Neural progenitor cell (in vitro differentiated cells): ENCODE measurements at regions not wholly inside any gene's neighbourhood (a gene's known extent, or its start where the extent isn't known, plus 50 kb on each side); places are given as distances from the start of the nearest gene placed in this dataset.

Source experiments
- EZH2 ChIP-seq: fragments of 200-600 bp; sonication (generic); IDR thresholded peaks from 2 replicates; pipeline ENCODE4 v1.6.1; 2017; ENCODE audit warnings: antibody characterized with exemption, mild to moderate bottlenecking, moderate library complexity
- EZH2phosphoT487 ChIP-seq: fragments of 200-600 bp; sonication (generic); IDR thresholded peaks from 2 replicates; pipeline ENCODE4 v1.6.1; 2017; ENCODE audit warnings: antibody characterized with exemption
- TF ChIP-seq, protein P1 (sequence below): fragments of 200-600 bp; sonication (generic); IDR thresholded peaks from 2 replicates; pipeline ENCODE4 v1.5.1; 2017; ENCODE audit warnings: antibody characterized with exemption, mild to moderate bottlenecking

DNA sequence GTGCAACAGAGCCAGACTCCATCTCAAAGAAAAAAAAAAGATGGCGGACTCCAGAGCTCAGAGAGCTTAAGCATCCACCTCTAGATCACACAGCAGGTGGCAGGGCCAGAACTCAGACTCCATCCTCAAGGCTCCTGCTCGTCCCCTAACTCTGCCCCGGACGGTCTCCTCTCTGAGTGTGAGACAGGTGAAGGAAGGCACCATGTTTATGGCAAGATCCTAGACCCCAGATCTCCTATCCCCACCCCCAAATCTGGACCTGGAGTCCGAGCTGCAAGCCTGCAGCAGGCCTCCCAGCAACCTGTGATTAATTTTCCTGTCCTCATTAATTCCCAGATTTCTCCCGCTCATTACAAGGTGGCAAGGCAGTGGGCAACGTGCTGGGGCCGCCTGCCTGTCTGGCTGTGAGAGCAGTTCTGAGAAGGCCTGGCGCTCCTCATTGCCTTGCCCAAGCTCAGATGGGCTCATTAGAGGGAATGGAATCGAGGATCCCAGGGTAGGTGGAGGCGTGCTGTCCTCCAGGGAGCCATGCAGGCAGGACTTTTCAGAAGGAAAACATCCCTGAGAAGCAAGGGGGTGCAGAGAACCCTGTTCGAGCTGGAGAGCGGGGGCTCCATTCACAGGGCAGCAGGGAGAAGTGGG, 296.6 kb upstream of the RTL1 start:
- TF ChIP-seq, protein P1, sequence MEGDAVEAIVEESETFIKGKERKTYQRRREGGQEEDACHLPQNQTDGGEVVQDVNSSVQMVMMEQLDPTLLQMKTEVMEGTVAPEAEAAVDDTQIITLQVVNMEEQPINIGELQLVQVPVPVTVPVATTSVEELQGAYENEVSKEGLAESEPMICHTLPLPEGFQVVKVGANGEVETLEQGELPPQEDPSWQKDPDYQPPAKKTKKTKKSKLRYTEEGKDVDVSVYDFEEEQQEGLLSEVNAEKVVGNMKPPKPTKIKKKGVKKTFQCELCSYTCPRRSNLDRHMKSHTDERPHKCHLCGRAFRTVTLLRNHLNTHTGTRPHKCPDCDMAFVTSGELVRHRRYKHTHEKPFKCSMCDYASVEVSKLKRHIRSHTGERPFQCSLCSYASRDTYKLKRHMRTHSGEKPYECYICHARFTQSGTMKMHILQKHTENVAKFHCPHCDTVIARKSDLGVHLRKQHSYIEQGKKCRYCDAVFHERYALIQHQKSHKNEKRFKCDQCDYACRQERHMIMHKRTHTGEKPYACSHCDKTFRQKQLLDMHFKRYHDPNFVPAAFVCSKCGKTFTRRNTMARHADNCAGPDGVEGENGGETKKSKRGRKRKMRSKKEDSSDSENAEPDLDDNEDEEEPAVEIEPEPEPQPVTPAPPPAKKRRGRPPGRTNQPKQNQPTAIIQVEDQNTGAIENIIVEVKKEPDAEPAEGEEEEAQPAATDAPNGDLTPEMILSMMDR: no peak
- TF ChIP-seq EZH2phosphoT487 (no peak), EZH2 (no peak)
